Stomach (tissue), 8 donors: ENCODE measurements at regions not wholly inside any gene's neighbourhood (a gene's known extent, or its start where the extent isn't known, plus 50 kb on each side); places are given as distances from the start of the nearest gene placed in this dataset.
A peak's percentile ranks its signal among the peaks of the same experiment; 100 is the strongest.
"Not testable (repeated sequence)": the region's sequence is repeated elsewhere in the genome, so short reads cannot be mapped to it uniquely, and the experiment has no call there.

Source experiments
- DNase-seq, 2 donors: peaks; one replicate each; pipeline versions ENCODE4 v3.0.0 to v3.0.0-alpha.2; 2013 to 2019
- H3K27ac ChIP-seq, 5 donors: fragments of 200-600 bp in 4 of 5; sonication (generic) in 4 of 5; one replicate each; pipeline ENCODE4 v1.5.1; 2013 to 2019; ENCODE audit warnings: mild to moderate bottlenecking in 1 of 5, moderate library complexity in 1 of 5
- H3K27me3 ChIP-seq, 3 donors: fragments of 200-600 bp; sonication (generic); one replicate each; pipeline ENCODE4 v1.5.1; 2017 to 2019; ENCODE audit warnings: mixed run types in 1 of 3
- H3K36me3 ChIP-seq, 4 donors: fragments of 200-600 bp; sonication (generic); 1 replicate in 3 of 4; 2 replicates in 1 of 4; pipeline ENCODE4 v1.5.1; 2016 to 2019
- H3K4me1 ChIP-seq, 4 donors: fragments of 200-600 bp; sonication (generic); one replicate each; pipeline ENCODE4 v1.5.1; 2016 to 2019
- H3K4me3 ChIP-seq, 4 donors: fragments of 200-600 bp; sonication (generic) in 3 of 4; one replicate each; pipeline ENCODE4 v1.5.1; 2016 to 2019; ENCODE audit warnings: mild to moderate bottlenecking in 1 of 4
- H3K9me3 ChIP-seq, 4 donors: fragments of 200-600 bp; sonication (generic); one replicate each; pipeline ENCODE4 v1.5.1; 2016 to 2019
- EP300 ChIP-seq: sonication (generic); formaldehyde crosslinking; IDR thresholded peaks from one replicate; pipeline ENCODE4 v1.6.1; 2017; ENCODE audit warnings: antibody characterized with exemption
- POLR2A ChIP-seq, 4 donors: fragments of 450-650 bp; IDR thresholded peaks; one replicate each; pipeline ENCODE4 v1.6.1; 2016; ENCODE audit warnings: antibody characterized with exemption in 4 of 4, control low read depth in 2 of 4, mild to moderate bottlenecking in 1 of 4, moderate library complexity in 1 of 4
- POLR2AphosphoS5 ChIP-seq, 3 donors: sonication (generic); formaldehyde crosslinking; IDR thresholded peaks; one replicate each; pipeline ENCODE4 v1.6.1; 2016; ENCODE audit warnings: antibody characterized with exemption in 3 of 3
- WGBS, 5 donors: extraction: QIAGEN DNeasy Blood & Tissue Kit in 3 of 5; methylation state at CpG; one replicate each; pipeline versions ENCODE4 v1.1.5 to v1.1.7; 2013 to 2018; 5-methylcytosine and 5-hydroxymethylcytosine counted together
- intact Hi-C: fragments of 100-400 bp; cut with DNase I; formaldehyde crosslinking; loops from one replicate; pipeline ENCODE4 v1.15.1; 2023; ENCODE audit warnings: low total_unique reads
- TF ChIP-seq, protein P1 (sequence below), 7 experiments: fragments of 450-650 bp in 4 of 7; fragments of 200-600 bp in 3 of 7; sonication (generic) in 3 of 7; IDR thresholded peaks; one replicate each; pipeline ENCODE4 v1.5.1; 2016 to 2019; ENCODE audit warnings: antibody characterized with exemption in 7 of 7, control low read depth in 2 of 7, mild to moderate bottlenecking in 1 of 7
- donor health status: healthy with polysubstance abuse.
- donor health status: Bipolar disorder and iron deficiency.
- donor health status: healthy.

DNA sequence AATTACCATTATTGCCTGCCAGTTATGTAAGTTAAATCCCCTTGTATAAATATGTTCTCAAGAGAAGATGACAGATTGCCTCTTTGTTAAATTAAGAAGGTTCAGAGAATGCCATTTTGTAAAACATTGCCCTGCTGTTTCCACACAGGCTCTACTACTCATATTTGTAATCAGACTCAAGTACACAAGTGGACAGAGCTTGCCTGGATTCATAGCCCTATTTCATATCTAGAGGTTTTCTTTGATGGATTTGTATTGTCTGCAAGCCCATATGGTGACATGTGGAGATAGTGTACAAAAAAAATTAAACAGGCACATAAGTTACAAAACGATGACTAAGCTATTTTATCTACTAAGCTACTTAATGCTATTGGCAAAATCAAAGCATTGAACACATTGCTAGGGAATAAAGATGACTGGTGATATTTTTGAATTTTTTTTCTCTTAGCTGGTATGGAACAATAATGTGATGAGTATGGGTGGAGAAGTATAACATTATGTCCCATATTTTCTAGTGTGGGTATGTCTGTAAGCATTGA lies 1286.6 kb upstream of the ALCAM start:
- Histone ChIP-seq H3K36me3 (no peaks in the 10 kb centered on the region), H3K27me3 (no peaks in the 10 kb centered on the region), H3K27ac (no peak overlapping the region), H3K9me3 (no peaks in the 10 kb centered on the region), H3K4me3 (no peak overlapping the region), H3K4me1 (no peaks in the 10 kb centered on the region)
- 21 to 42% (median 33%) methylated on average over 1 of the region's 1 CpG for WGBS, 5 donors
- TF ChIP-seq POLR2A (IDR thresholded peaks at IDR 0.05), result no peak
- TF ChIP-seq, protein P1, sequence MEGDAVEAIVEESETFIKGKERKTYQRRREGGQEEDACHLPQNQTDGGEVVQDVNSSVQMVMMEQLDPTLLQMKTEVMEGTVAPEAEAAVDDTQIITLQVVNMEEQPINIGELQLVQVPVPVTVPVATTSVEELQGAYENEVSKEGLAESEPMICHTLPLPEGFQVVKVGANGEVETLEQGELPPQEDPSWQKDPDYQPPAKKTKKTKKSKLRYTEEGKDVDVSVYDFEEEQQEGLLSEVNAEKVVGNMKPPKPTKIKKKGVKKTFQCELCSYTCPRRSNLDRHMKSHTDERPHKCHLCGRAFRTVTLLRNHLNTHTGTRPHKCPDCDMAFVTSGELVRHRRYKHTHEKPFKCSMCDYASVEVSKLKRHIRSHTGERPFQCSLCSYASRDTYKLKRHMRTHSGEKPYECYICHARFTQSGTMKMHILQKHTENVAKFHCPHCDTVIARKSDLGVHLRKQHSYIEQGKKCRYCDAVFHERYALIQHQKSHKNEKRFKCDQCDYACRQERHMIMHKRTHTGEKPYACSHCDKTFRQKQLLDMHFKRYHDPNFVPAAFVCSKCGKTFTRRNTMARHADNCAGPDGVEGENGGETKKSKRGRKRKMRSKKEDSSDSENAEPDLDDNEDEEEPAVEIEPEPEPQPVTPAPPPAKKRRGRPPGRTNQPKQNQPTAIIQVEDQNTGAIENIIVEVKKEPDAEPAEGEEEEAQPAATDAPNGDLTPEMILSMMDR (IDR thresholded peaks at IDR 0.05), result no peak
- no peak for TF ChIP-seq EP300
- TF ChIP-seq POLR2AphosphoS5 (IDR thresholded peaks at IDR 0.05), result no peak
- DNase-seq, result no peak
- intact Hi-C loops, result no loop called here

DNA sequence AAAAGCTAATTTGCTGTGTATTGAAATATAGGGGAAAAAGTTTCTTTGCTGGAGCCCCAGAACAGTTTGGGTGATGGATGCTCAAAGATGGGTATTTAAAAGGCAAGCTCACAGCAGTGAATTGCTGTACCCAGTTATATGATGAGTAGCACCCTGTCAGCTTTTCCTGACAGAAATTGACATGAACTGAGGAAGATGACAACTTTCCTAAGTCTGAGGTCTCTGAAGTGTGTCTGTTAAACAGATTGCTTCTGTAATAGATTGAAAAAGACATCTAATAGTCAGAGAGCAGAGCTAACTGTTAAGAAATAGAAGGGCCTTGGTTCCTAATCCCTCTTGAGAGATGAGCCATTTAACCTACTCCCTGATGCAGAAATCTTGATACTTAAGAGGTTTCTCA lies 1278.0 kb upstream of the ALCAM start:
- H3K9me3 ChIP-seq, result peaks cover 0 to 19% (median 13%) of the 10 kb centered on the region in 4 donors
- H3K4me3 ChIP-seq, result no peak overlapping the region
- TF ChIP-seq POLR2AphosphoS5 (IDR thresholded peaks at IDR 0.05) (no peak), POLR2A (IDR thresholded peaks at IDR 0.05) (no peak), EP300 (no peak)
- TF ChIP-seq, protein P1 (IDR thresholded peaks at IDR 0.05), result no peak
- DNase-seq, result no peak
- no peaks in the 10 kb centered on the region for H3K27me3 ChIP-seq
- no peaks in the 10 kb centered on the region for H3K4me1 ChIP-seq
- no peaks in the 10 kb centered on the region for H3K36me3 ChIP-seq
- intact Hi-C loops, result no loop called here
- no peak overlapping the region for H3K27ac ChIP-seq

DNA sequence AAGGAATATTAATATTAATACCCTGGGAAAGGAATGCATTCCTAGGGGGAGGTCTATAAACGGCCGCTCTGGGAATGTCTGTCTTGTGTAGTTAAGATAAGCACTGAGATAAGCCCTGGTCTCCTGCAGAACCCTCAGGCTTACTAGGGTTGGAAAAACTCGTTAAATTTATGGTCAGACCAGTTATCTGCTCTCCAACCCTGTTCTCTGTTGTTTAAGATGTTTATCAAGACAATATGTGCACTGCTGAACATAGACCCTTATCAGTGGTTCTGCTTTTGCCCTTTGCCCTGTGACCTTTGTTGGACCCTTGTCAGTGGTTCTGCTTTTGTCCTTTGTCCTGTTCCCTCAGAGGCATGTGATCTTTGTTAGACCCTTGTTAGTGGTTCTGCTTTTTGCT lies 1276.7 kb upstream of the ALCAM start:
- 23 to 49% (median 46%) methylated on average over 3 of the region's 3 CpGs for whole genome bisulfite sequencing, 5 donors
- H3K4me1 ChIP-seq, result not testable (repeated sequence)

DNA sequence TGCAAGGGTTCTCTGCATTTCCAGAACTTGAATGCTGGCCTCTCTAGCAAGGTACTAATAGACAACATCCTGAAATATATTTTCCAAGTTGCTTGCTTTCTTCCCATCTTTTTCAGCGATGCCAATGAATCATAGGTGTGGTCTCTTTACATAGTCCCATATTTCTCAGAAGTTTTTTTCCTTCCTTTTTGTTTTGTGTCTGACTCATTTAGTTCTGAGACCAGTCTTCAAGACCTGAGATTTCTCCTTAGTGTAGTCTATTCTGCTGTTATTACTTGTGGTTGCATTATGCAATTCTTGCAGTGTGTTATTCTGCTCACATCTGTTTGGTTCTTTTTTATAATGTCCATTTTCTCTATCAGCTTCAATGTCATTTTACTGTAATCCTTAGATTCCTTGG lies 1265.0 kb upstream of the ALCAM start:
- H3K27ac ChIP-seq, result no peak overlapping the region
- H3K4me1 ChIP-seq, result no peaks in the 10 kb centered on the region
- no peaks in the 10 kb centered on the region for H3K9me3 ChIP-seq
- H3K4me3 ChIP-seq, result no peak overlapping the region
- DNase-seq, result no peak
- intact Hi-C loops, result no loop called here
- 66 to 89% (median 72%) methylated on average over 1 of the region's 1 CpG for WGBS, 5 donors
- TF ChIP-seq, protein P1 (IDR thresholded peaks at IDR 0.05), result no peak
- TF ChIP-seq POLR2A (IDR thresholded peaks at IDR 0.05), result no peak
- no peak for TF ChIP-seq POLR2AphosphoS5 (IDR thresholded peaks at IDR 0.05)
- TF ChIP-seq EP300, result no peak
- no peaks in the 10 kb centered on the region for H3K36me3 ChIP-seq
- no peaks in the 10 kb centered on the region for H3K27me3 ChIP-seq

More for the DNA sequence above, 1276.7 kb upstream of the ALCAM start:
- H3K27me3 ChIP-seq, H3K4me3 ChIP-seq, intact Hi-C loops, H3K27ac ChIP-seq, H3K36me3 ChIP-seq, DNase-seq: not testable (repeated sequence)
- peaks cover 0 to 19% (median 13%) of the 10 kb centered on the region in 4 donors for H3K9me3 ChIP-seq

DNA sequence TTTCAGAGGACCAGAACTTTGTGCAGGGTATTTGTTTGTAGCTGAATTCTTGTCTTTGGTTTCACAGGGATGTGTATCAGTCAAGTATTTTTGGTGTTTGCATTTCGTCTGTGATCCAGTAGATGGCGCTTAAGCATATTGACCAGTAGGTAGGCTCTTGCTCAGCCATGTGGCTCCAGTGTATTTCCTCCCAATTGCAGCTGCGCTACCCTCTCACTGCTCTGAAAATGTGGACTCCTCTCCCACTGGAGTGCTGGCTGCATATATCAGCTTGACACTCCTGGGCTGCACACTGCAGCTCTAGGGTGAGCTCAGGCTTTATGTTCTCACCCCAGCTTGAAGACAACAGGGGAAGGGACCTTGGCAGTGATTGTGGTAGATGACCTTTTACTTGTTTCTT lies 1264.3 kb upstream of the ALCAM start:
- Histone ChIP-seq H3K36me3 (no peaks in the 10 kb centered on the region), H3K27me3 (no peaks in the 10 kb centered on the region), H3K4me3 (no peak overlapping the region), H3K4me1 (no peaks in the 10 kb centered on the region), H3K9me3 (no peaks in the 10 kb centered on the region), H3K27ac (no peak overlapping the region)
- intact Hi-C loops, result no loop called here
- peak in 1 of 2 donors; percentile 70 for DNase-seq
- no peak for TF ChIP-seq EP300
- TF ChIP-seq POLR2AphosphoS5 (IDR thresholded peaks at IDR 0.05), result no peak
- TF ChIP-seq, protein P1 (IDR thresholded peaks at IDR 0.05), result peak in 1 of 7 experiments; percentile 11
- no peak for TF ChIP-seq POLR2A (IDR thresholded peaks at IDR 0.05)
- 10 to 19% (median 15%) methylated on average over 3 of the region's 3 CpGs for WGBS, 5 donors
